Spleen (tissue), 7 donors: ENCODE measurements at regions not wholly inside any gene's neighbourhood (a gene's known extent, or its start where the extent isn't known, plus 50 kb on each side); places are given as distances from the start of the nearest gene placed in this dataset.

ENCODE experiments used
- POLR2A ChIP-seq, 3 donors: fragments of 450-650 bp; IDR thresholded peaks; one replicate each; pipeline ENCODE4 v1.5.1; 2017; ENCODE audit warnings: antibody characterized with exemption in 3 of 3, mild to moderate bottlenecking in 1 of 3
- POLR2AphosphoS5 ChIP-seq, 3 donors: sonication (generic); formaldehyde crosslinking; IDR thresholded peaks; one replicate each; pipeline ENCODE4 v1.5.1; 2017; ENCODE audit warnings: antibody characterized with exemption in 3 of 3
- TF ChIP-seq, protein P1 (sequence below), 11 experiments: fragments of 200-600 bp in 7 of 11; fragments of 450-650 bp in 4 of 11; sonication (generic) in 4 of 11; IDR thresholded peaks in 8 of 11; conservative IDR thresholded peaks in 3 of 11; 1 replicate in 7 of 11; 2 replicates in 4 of 11; pipeline versions ENCODE4 v1.4.0 to v1.8.0; 2016 to 2021; ENCODE audit warnings: antibody characterized with exemption in 11 of 11, inconsistent platforms in 4 of 11, mild to moderate bottlenecking in 1 of 11
- donor health status: DM: no; HTN: no; CAD: no; lungs with moderate emphysema.
- donor health status: DM: no; HTN: no; CAD: no.
- donor health status: DM: no; HTN: no; CAD: no.

- TF ChIP-seq, protein P1, sequence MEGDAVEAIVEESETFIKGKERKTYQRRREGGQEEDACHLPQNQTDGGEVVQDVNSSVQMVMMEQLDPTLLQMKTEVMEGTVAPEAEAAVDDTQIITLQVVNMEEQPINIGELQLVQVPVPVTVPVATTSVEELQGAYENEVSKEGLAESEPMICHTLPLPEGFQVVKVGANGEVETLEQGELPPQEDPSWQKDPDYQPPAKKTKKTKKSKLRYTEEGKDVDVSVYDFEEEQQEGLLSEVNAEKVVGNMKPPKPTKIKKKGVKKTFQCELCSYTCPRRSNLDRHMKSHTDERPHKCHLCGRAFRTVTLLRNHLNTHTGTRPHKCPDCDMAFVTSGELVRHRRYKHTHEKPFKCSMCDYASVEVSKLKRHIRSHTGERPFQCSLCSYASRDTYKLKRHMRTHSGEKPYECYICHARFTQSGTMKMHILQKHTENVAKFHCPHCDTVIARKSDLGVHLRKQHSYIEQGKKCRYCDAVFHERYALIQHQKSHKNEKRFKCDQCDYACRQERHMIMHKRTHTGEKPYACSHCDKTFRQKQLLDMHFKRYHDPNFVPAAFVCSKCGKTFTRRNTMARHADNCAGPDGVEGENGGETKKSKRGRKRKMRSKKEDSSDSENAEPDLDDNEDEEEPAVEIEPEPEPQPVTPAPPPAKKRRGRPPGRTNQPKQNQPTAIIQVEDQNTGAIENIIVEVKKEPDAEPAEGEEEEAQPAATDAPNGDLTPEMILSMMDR (IDR thresholded peaks at IDR 0.05 in 8 of 11, conservative IDR thresholded peaks at IDR 0.05 in 3 of 11): no peak
- TF ChIP-seq POLR2AphosphoS5 (IDR thresholded peaks at IDR 0.05): no peak
- no peak for TF ChIP-seq POLR2A (IDR thresholded peaks at IDR 0.05)
These were observed 101.4 kb upstream of the SMARCA2 start for GRCh38 chr9:1913631-1914330.
